ENCODE measurements at regions not wholly inside any gene's neighbourhood (a gene's known extent, or its start where the extent isn't known, plus 50 kb on each side); places are given as distances from the start of the nearest gene placed in this dataset.
"Not testable (repeated sequence)": the region's sequence is repeated elsewhere in the genome, so short reads cannot be mapped to it uniquely, and the experiment has no call there.

DNA sequence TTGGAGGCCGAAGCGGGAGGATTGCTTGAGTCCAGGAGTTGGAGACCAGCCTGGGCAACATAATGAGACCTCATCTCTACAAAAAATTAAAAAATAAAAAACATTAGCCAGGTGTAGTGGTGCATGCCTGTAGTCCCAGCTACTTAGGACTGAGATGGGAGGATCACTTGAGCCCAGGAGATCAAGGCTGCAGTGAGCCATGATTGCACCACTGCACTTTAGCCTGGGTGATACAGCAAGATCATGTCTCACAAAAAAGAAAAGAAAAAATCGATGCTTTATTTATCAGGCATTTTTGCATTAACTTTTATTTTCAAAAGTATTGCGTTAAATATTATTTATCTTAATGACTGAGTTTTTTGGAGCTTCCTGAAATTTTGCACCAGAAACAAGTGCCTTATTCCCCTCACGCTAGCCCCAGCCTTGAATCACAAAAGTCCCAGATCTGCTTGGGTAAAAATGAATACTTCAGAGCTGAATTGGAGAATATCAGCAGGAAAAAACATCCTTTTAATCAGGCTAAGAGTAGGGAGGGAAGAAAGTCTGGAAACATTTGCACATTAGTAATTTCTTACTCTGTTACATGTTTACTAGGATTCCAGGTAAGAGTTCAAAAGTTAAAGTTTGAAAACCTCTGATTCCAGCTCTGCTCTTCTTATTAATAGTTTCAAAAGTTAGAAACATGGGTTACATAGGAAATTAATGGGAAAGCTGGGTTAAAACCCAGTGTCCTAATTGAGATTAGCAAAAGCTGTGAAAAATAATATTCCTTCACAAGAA, 111.4 kb upstream of the FOXN2 start:
- POLR2A ChIA-PET = no interaction called here
- no peak overlapping the region for H3K27ac Mint-ChIP-seq
- H3K4me1 Mint-ChIP-seq = peaks cover 39% of the 10 kb centered on the region
- intact Hi-C loops (cut with micrococcal nuclease) = no loop called here
- no peak for DNase-seq
- TF ChIP-seq, protein P1, sequence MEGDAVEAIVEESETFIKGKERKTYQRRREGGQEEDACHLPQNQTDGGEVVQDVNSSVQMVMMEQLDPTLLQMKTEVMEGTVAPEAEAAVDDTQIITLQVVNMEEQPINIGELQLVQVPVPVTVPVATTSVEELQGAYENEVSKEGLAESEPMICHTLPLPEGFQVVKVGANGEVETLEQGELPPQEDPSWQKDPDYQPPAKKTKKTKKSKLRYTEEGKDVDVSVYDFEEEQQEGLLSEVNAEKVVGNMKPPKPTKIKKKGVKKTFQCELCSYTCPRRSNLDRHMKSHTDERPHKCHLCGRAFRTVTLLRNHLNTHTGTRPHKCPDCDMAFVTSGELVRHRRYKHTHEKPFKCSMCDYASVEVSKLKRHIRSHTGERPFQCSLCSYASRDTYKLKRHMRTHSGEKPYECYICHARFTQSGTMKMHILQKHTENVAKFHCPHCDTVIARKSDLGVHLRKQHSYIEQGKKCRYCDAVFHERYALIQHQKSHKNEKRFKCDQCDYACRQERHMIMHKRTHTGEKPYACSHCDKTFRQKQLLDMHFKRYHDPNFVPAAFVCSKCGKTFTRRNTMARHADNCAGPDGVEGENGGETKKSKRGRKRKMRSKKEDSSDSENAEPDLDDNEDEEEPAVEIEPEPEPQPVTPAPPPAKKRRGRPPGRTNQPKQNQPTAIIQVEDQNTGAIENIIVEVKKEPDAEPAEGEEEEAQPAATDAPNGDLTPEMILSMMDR (IDR thresholded peaks at IDR 0.05) = no peak
- H3K36me3 Mint-ChIP-seq (ENCODE audit: low read depth) = no peaks in the 10 kb centered on the region
- ATAC-seq (ENCODE audit: low read depth) = no peak
- no peaks in the 10 kb centered on the region for H3K9me3 Mint-ChIP-seq
- no peaks in the 10 kb centered on the region for H3K27me3 Mint-ChIP-seq
- CTCF ChIA-PET = no interaction called here
- H3K4me3 Mint-ChIP-seq = no peak overlapping the region

DNA sequence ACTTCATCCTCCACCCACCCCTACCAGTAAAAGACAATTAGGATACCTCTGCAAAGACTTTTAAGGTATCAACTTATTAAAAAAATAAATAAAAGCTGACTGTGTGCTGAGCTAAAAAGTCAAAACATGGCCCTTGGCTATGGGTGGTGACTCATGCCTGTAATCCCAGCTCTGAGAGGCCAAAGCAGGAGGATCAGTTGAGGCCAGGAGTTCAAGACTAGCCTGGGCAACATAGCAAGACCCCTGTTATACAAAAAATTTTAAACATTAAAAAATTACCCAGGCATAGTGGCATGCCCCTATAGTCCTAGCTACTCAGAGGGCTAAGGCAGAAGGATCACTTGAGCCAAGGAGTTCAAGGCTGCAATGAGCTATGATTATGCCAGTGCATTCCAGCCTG, 110.8 kb upstream of the FOXN2 start:
- Mint-ChIP-seq H3K27ac (no peak overlapping the region), H3K4me3 (no peak overlapping the region), H3K36me3 (ENCODE audit: low read depth) (no peaks in the 10 kb centered on the region), H3K9me3 (no peaks in the 10 kb centered on the region), H3K27me3 (no peaks in the 10 kb centered on the region), H3K4me1 (peaks cover 35% of the 10 kb centered on the region)
- ATAC-seq (ENCODE audit: low read depth) (no peak), DNase-seq (no peak)
- intact Hi-C loops (cut with micrococcal nuclease) = no loop called here
- TF ChIP-seq, protein P1 (IDR thresholded peaks at IDR 0.05) = no peak
- ChIA-PET POLR2A (no interaction called here), CTCF (no interaction called here)

DNA sequence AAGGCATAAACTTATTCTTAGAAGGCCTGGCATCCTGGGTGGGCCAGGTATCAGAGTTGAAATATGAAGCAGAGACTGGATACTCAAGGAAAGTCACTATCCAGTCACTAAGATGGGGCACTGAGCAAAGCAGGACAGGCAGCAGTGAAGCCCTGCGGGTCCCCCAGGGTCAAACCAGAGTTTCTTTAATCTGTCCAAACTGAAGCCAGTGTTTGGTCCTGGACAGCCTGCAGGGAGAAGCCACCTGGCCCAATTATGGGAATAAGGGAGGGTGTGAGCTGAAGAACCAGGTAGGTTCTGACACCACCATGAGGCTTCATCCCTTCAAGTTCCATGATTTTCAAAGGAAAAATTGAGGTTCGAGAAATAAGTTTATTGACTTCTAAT, 109.7 kb upstream of the FOXN2 start:
- POLR2A ChIA-PET = no interaction called here
- Mint-ChIP-seq H3K27ac (no peak overlapping the region), H3K36me3 (ENCODE audit: low read depth) (no peaks in the 10 kb centered on the region), H3K27me3 (no peaks in the 10 kb centered on the region), H3K4me3 (no peak overlapping the region), H3K4me1 (peaks cover 26% of the 10 kb centered on the region), H3K9me3 (no peaks in the 10 kb centered on the region)
- TF ChIP-seq, protein P1 (IDR thresholded peaks at IDR 0.05) = no peak
- intact Hi-C loops (cut with micrococcal nuclease) = loop anchor here (1.0 kb wide), 1 partner anchor 216 kb away; no protein-coding TSS in a partner anchor
- ATAC-seq (ENCODE audit: low read depth) (no peak), DNase-seq (no peak)
- CTCF ChIA-PET = no interaction called here

DNA sequence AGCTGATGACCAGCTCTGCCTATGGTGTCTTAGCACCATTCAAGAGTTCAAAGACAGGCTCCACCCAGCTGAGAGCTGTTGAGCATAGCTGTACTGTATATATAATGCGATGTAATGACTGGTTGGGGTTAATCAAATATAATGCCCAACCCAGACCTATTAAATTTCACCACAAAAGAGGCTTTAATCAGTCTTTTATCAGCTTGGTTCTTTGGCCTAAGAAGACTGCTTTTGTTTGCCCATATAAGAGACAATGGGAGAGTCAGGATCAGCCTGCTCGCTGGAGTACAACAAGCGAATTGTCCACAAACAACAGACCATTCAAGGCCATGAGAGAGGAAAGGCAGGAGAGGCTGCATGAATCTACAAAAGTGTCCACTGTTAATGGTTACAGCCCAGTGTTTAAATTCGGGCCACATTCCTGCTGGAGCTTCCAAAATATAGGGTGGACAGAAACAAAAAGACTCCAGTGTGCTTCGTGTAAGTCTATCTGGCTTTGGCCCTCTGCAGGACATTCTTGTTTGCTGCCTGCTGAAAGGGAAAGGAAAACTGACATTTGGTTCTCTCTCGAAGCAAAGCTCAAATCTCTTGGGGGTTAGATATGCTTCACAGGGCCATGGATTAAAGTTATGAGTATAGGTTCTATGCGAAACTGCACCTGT, 109.2 kb upstream of the FOXN2 start:
- CTCF ChIA-PET = interaction anchor here (1.5 kb wide), 1 partner anchor 215 kb away, joined by 6 read pairs; no protein-coding TSS in a partner anchor
- peaks cover 25% of the 10 kb centered on the region for H3K4me1 Mint-ChIP-seq
- peak overlapping the region; percentile 39 for H3K4me3 Mint-ChIP-seq
- POLR2A ChIA-PET = interaction anchor here (0.5 kb wide), 1 partner anchor 114 kb away, joined by 6 read pairs; no protein-coding TSS in a partner anchor
- H3K27ac Mint-ChIP-seq = peak overlapping the region; percentile 74
- no peaks in the 10 kb centered on the region for H3K36me3 Mint-ChIP-seq (ENCODE audit: low read depth)
- TF ChIP-seq, protein P1 (IDR thresholded peaks at IDR 0.05) = no peak
- no peaks in the 10 kb centered on the region for H3K27me3 Mint-ChIP-seq
- intact Hi-C loops (cut with micrococcal nuclease) = loop anchor here (1.0 kb wide), 1 partner anchor 215 kb away; no protein-coding TSS in a partner anchor
- ATAC-seq (ENCODE audit: low read depth) (peak; percentile 94), DNase-seq (no peak)
- no peaks in the 10 kb centered on the region for H3K9me3 Mint-ChIP-seq

DNA sequence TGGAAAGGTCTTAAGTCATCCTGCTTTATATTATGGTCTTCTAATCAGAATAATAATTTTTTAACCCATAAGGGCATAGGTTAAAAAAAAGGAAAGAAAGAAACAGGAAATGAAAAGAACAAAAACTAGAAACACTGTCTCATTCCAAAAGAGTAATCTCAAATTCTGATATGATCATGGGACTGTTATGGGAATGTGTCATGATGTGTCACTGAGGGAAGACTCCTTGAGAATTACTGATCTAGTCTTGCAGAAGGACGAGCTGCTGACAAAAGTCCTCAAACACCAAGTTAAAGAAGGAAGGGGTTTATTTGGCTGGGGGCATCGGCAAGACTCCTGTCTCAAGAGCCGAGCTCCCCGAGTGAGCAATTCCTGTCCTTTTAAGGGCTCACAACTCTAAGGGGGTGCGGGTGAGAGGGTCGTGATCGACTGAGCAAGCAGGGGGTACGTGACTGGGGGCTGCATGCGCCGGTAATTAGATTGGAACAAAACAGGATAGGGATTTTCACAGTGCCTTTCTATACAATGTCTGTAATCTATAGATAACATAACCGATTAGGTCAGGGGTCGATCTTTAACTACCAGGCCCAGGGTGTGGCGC, 108.3 kb upstream of the FOXN2 start:
- ATAC-seq (ENCODE audit: low read depth); POLR2A ChIA-PET: not testable (repeated sequence)
- CTCF ChIA-PET = interaction anchor here (1.5 kb wide), 1 partner anchor 214 kb away, joined by 6 read pairs; no protein-coding TSS in a partner anchor

More for the DNA sequence above, 108.3 kb upstream of the FOXN2 start:
- H3K36me3 Mint-ChIP-seq (ENCODE audit: low read depth); H3K9me3 Mint-ChIP-seq; intact Hi-C loops (cut with micrococcal nuclease); H3K4me3 Mint-ChIP-seq; DNase-seq; H3K27me3 Mint-ChIP-seq: not testable (repeated sequence)
- peaks cover 17% of the 10 kb centered on the region for H3K4me1 Mint-ChIP-seq
- peak overlapping the region; percentile 37 for H3K27ac Mint-ChIP-seq
